ENCODE measurements at regions not wholly inside any gene's neighbourhood (a gene's known extent, or its start where the extent isn't known, plus 50 kb on each side); places are given as distances from the start of the nearest gene placed in this dataset.

GRCh38 chr5:21173526-21173925, 1185.5 kb upstream of the CDH18 start:
- Histone ChIP-seq H3K27ac (no peak overlapping the region), H3K4me3 (ENCODE audit: low read depth, low read length) (no peak overlapping the region), H3K36me3 (replicated peaks) (no peaks in the 10 kb centered on the region), H3K27me3 (replicated peaks) (no peaks in the 10 kb centered on the region)
- in situ Hi-C loops (cut with HindIII; ENCODE audit: low pct_ligation_motif_present, low sequenced_read_pairs) = no loop called here
- no peak for DNase-seq
- TF ChIP-seq CTCF (IDR thresholded peaks at IDR 0.05; ENCODE audit: low read depth, low read length, missing control alignments) = no peak

GRCh38 chr5:21173036-21173435, 1185.0 kb upstream of the CDH18 start:
- Histone ChIP-seq H3K36me3 (replicated peaks) (no peaks in the 10 kb centered on the region), H3K27ac (no peak overlapping the region), H3K27me3 (replicated peaks) (no peaks in the 10 kb centered on the region), H3K4me3 (ENCODE audit: low read depth, low read length) (no peak overlapping the region)
- in situ Hi-C loops (cut with HindIII; ENCODE audit: low pct_ligation_motif_present, low sequenced_read_pairs) = no loop called here
- TF ChIP-seq CTCF (IDR thresholded peaks at IDR 0.05; ENCODE audit: low read depth, low read length, missing control alignments) = no peak
- DNase-seq = no peak

GRCh38 chr5:21171038-21171437, 1183.0 kb upstream of the CDH18 start:
- in situ Hi-C loops (cut with HindIII; ENCODE audit: low pct_ligation_motif_present, low sequenced_read_pairs) = no loop called here

GRCh38 chr5:21168557-21168956, 1180.6 kb upstream of the CDH18 start:
- no peak for TF ChIP-seq CTCF (IDR thresholded peaks at IDR 0.05; ENCODE audit: low read depth, low read length, missing control alignments)

More at GRCh38 chr5:21171038-21171437, 1183.0 kb upstream of the CDH18 start:
- Histone ChIP-seq H3K27ac (no peak overlapping the region), H3K27me3 (replicated peaks) (no peaks in the 10 kb centered on the region), H3K4me3 (ENCODE audit: low read depth, low read length) (no peak overlapping the region), H3K36me3 (replicated peaks) (no peaks in the 10 kb centered on the region)
- no peak for DNase-seq
- TF ChIP-seq CTCF (IDR thresholded peaks at IDR 0.05; ENCODE audit: low read depth, low read length, missing control alignments) = no peak

GRCh38 chr5:21165344-21165743, 1177.3 kb upstream of the CDH18 start:
- no peak overlapping the region for H3K27ac ChIP-seq
- DNase-seq = no peak
- in situ Hi-C loops (cut with HindIII; ENCODE audit: low pct_ligation_motif_present, low sequenced_read_pairs) = no loop called here
- H3K36me3 ChIP-seq (replicated peaks) = no peaks in the 10 kb centered on the region
- H3K27me3 ChIP-seq (replicated peaks) = no peaks in the 10 kb centered on the region
- H3K4me3 ChIP-seq (ENCODE audit: low read depth, low read length) = no peak overlapping the region
- TF ChIP-seq CTCF (IDR thresholded peaks at IDR 0.05; ENCODE audit: low read depth, low read length, missing control alignments) = no peak

More at GRCh38 chr5:21168557-21168956, 1180.6 kb upstream of the CDH18 start:
- Histone ChIP-seq H3K27ac (no peak overlapping the region), H3K27me3 (replicated peaks) (no peaks in the 10 kb centered on the region), H3K4me3 (ENCODE audit: low read depth, low read length) (no peak overlapping the region), H3K36me3 (replicated peaks) (no peaks in the 10 kb centered on the region)
- DNase-seq = no peak
- in situ Hi-C loops (cut with HindIII; ENCODE audit: low pct_ligation_motif_present, low sequenced_read_pairs) = no loop called here

GRCh38 chr5:21164425-21164824, 1176.4 kb upstream of the CDH18 start:
- no peak overlapping the region for H3K4me3 ChIP-seq (ENCODE audit: low read depth, low read length)
- H3K27me3 ChIP-seq (replicated peaks) = no peaks in the 10 kb centered on the region
- no peak overlapping the region for H3K27ac ChIP-seq
- H3K36me3 ChIP-seq (replicated peaks) = no peaks in the 10 kb centered on the region
- no peak for TF ChIP-seq CTCF (IDR thresholded peaks at IDR 0.05; ENCODE audit: low read depth, low read length, missing control alignments)
- in situ Hi-C loops (cut with HindIII; ENCODE audit: low pct_ligation_motif_present, low sequenced_read_pairs) = no loop called here
- DNase-seq = no peak
